Stimulated activated effector memory CD8-positive, alpha-beta T cell treated with anti-CD3 and anti-CD28 coated beads, Interleukin-12 subunit alpha, Interleukin-12 subunit beta, amount 100 ng/mL, for 72 hours (primary cell): ENCODE measurements at regions not wholly inside any gene's neighbourhood (a gene's known extent, or its start where the extent isn't known, plus 50 kb on each side); places are given as distances from the start of the nearest gene placed in this dataset.

ENCODE experiments used
- ATAC-seq: fragments of 150-1000 bp; cut with Tn5 transposase; 2 replicates; pipeline ENCODE4 v1.10.0; 2021
- DNase-seq, 2 donors: peaks; one replicate each; pipeline ENCODE4 v3.0.0; 2021 to 2022; ENCODE audit warnings: low spot score in 2 of 2
- H3K27ac Mint-ChIP-seq: one replicate; pipeline ENCODE4 v1.8.0; 2022; ENCODE audit warnings: mild to moderate bottlenecking, mixed read lengths
- H3K36me3 Mint-ChIP-seq: one replicate; pipeline ENCODE4 v1.8.0; 2022; ENCODE audit warnings: mild to moderate bottlenecking, mixed read lengths
- H3K4me1 Mint-ChIP-seq: one replicate; pipeline ENCODE4 v1.8.0; 2022; ENCODE audit warnings: mixed read lengths
- H3K4me3 Mint-ChIP-seq: one replicate; pipeline ENCODE4 v1.8.0; 2022; ENCODE audit warnings: mild to moderate bottlenecking, mixed read lengths
- H3K9me3 Mint-ChIP-seq: one replicate; pipeline ENCODE4 v1.8.0; 2022; ENCODE audit warnings: mixed read lengths

- DNase-seq: no peak
- ATAC-seq: no peak
- peaks cover 5% of the 10 kb centered on the region for H3K9me3 Mint-ChIP-seq
- no peak overlapping the region for H3K4me3 Mint-ChIP-seq
- no peaks in the 10 kb centered on the region for H3K4me1 Mint-ChIP-seq
- H3K27ac Mint-ChIP-seq: no peak overlapping the region
- H3K36me3 Mint-ChIP-seq: no peaks in the 10 kb centered on the region
Measured at GRCh38 chr5:86756839-86757238, 139.1 kb downstream of the COX7C start.

- no peak overlapping the region for H3K27ac Mint-ChIP-seq
- no peak overlapping the region for H3K4me3 Mint-ChIP-seq
- H3K9me3 Mint-ChIP-seq: peaks cover 5% of the 10 kb centered on the region
- ATAC-seq: no peak
- DNase-seq: no peak
- H3K36me3 Mint-ChIP-seq: no peaks in the 10 kb centered on the region
- no peaks in the 10 kb centered on the region for H3K4me1 Mint-ChIP-seq
Measured at GRCh38 chr5:86757824-86758223, 140.1 kb downstream of the COX7C start.

GRCh38 chr5:86760661-86761060 lies 142.9 kb downstream of the COX7C start:
- H3K4me3 Mint-ChIP-seq: no peak overlapping the region
- no peaks in the 10 kb centered on the region for H3K36me3 Mint-ChIP-seq
- ATAC-seq: no peak
- no peak overlapping the region for H3K27ac Mint-ChIP-seq
- no peak for DNase-seq
- H3K4me1 Mint-ChIP-seq: no peaks in the 10 kb centered on the region
- peaks cover 5% of the 10 kb centered on the region for H3K9me3 Mint-ChIP-seq

GRCh38 chr5:86763929-86764328 lies 146.2 kb downstream of the COX7C start:
- H3K9me3 Mint-ChIP-seq: no peaks in the 10 kb centered on the region

GRCh38 chr5:86765778-86766502 lies 148.2 kb downstream of the COX7C start:
- peaks cover 2% of the 10 kb centered on the region for H3K9me3 Mint-ChIP-seq
- no peaks in the 10 kb centered on the region for H3K36me3 Mint-ChIP-seq
- no peaks in the 10 kb centered on the region for H3K4me1 Mint-ChIP-seq
- no peak overlapping the region for H3K4me3 Mint-ChIP-seq
- H3K27ac Mint-ChIP-seq: no peak overlapping the region
- ATAC-seq (no peak), DNase-seq (no peak)

More at GRCh38 chr5:86763929-86764328, 146.2 kb downstream of the COX7C start:
- DNase-seq: no peak
- no peaks in the 10 kb centered on the region for H3K36me3 Mint-ChIP-seq
- H3K4me3 Mint-ChIP-seq: no peak overlapping the region
- H3K4me1 Mint-ChIP-seq: no peaks in the 10 kb centered on the region
- no peak for ATAC-seq
- H3K27ac Mint-ChIP-seq: no peak overlapping the region

GRCh38 chr5:86768699-86769202 lies 151.0 kb downstream of the COX7C start:
- DNase-seq (no peak), ATAC-seq (no peak)
- Mint-ChIP-seq H3K4me3 (no peak overlapping the region), H3K36me3 (no peaks in the 10 kb centered on the region), H3K9me3 (peaks cover 2% of the 10 kb centered on the region), H3K4me1 (no peaks in the 10 kb centered on the region), H3K27ac (no peak overlapping the region)

- ATAC-seq: no peak
- H3K36me3 Mint-ChIP-seq: no peaks in the 10 kb centered on the region
- H3K27ac Mint-ChIP-seq: no peak overlapping the region
- peaks cover 6% of the 10 kb centered on the region for H3K9me3 Mint-ChIP-seq
- DNase-seq: no peak
- no peak overlapping the region for H3K4me3 Mint-ChIP-seq
- no peaks in the 10 kb centered on the region for H3K4me1 Mint-ChIP-seq
Measured at GRCh38 chr5:86780018-86780417, 162.3 kb downstream of the COX7C start.

GRCh38 chr5:86786955-86787354 lies 169.2 kb downstream of the COX7C start:
- Mint-ChIP-seq H3K27ac (no peak overlapping the region), H3K9me3 (no peaks in the 10 kb centered on the region), H3K4me1 (no peaks in the 10 kb centered on the region), H3K36me3 (no peaks in the 10 kb centered on the region), H3K4me3 (no peak overlapping the region)
- ATAC-seq: no peak
- no peak for DNase-seq

- no peaks in the 10 kb centered on the region for H3K9me3 Mint-ChIP-seq
- no peaks in the 10 kb centered on the region for H3K4me1 Mint-ChIP-seq
- no peaks in the 10 kb centered on the region for H3K36me3 Mint-ChIP-seq
- H3K4me3 Mint-ChIP-seq: no peak overlapping the region
- H3K27ac Mint-ChIP-seq: no peak overlapping the region
- ATAC-seq: no peak
- DNase-seq: no peak
Measured at GRCh38 chr5:86795659-86796058, 177.9 kb downstream of the COX7C start.

GRCh38 chr5:86797677-86798076 lies 179.9 kb downstream of the COX7C start:
- DNase-seq (no peak), ATAC-seq (no peak)
- no peaks in the 10 kb centered on the region for H3K36me3 Mint-ChIP-seq
- no peaks in the 10 kb centered on the region for H3K4me1 Mint-ChIP-seq
- H3K27ac Mint-ChIP-seq: no peak overlapping the region
- no peak overlapping the region for H3K4me3 Mint-ChIP-seq
- no peaks in the 10 kb centered on the region for H3K9me3 Mint-ChIP-seq

GRCh38 chr5:86806206-86806605 lies 188.5 kb downstream of the COX7C start:
- no peak for ATAC-seq
- Mint-ChIP-seq H3K27ac (no peak overlapping the region), H3K36me3 (no peaks in the 10 kb centered on the region), H3K4me1 (no peaks in the 10 kb centered on the region), H3K9me3 (peaks cover 3% of the 10 kb centered on the region), H3K4me3 (no peak overlapping the region)
- no peak for DNase-seq

GRCh38 chr5:86807046-86808031 lies 189.6 kb downstream of the COX7C start:
- no peak for DNase-seq
- H3K36me3 Mint-ChIP-seq: no peaks in the 10 kb centered on the region
- no peak overlapping the region for H3K27ac Mint-ChIP-seq
- H3K9me3 Mint-ChIP-seq: peaks cover 3% of the 10 kb centered on the region
- no peak overlapping the region for H3K4me3 Mint-ChIP-seq
- ATAC-seq: no peak
- no peaks in the 10 kb centered on the region for H3K4me1 Mint-ChIP-seq

GRCh38 chr5:86814315-86814714 lies 196.6 kb downstream of the COX7C start:
- DNase-seq: no peak
- H3K9me3 Mint-ChIP-seq: no peaks in the 10 kb centered on the region
- H3K27ac Mint-ChIP-seq: no peak overlapping the region
- no peak overlapping the region for H3K4me3 Mint-ChIP-seq
- no peaks in the 10 kb centered on the region for H3K36me3 Mint-ChIP-seq
- no peak for ATAC-seq
- no peaks in the 10 kb centered on the region for H3K4me1 Mint-ChIP-seq

GRCh38 chr5:86814907-86815306 lies 197.2 kb downstream of the COX7C start:
- no peaks in the 10 kb centered on the region for H3K9me3 Mint-ChIP-seq
- H3K4me3 Mint-ChIP-seq: no peak overlapping the region
- no peak for DNase-seq
- no peak for ATAC-seq
- H3K27ac Mint-ChIP-seq: no peak overlapping the region
- no peaks in the 10 kb centered on the region for H3K36me3 Mint-ChIP-seq
- H3K4me1 Mint-ChIP-seq: no peaks in the 10 kb centered on the region

- no peak for ATAC-seq
- peaks cover 3% of the 10 kb centered on the region for H3K9me3 Mint-ChIP-seq
- H3K4me3 Mint-ChIP-seq: no peak overlapping the region
- H3K27ac Mint-ChIP-seq: no peak overlapping the region
- H3K36me3 Mint-ChIP-seq: no peaks in the 10 kb centered on the region
- H3K4me1 Mint-ChIP-seq: no peaks in the 10 kb centered on the region
- no peak for DNase-seq
Measured at GRCh38 chr5:86824637-86825036, 206.9 kb downstream of the COX7C start.

GRCh38 chr5:86831128-86831527 lies 213.4 kb downstream of the COX7C start:
- no peak for ATAC-seq
- Mint-ChIP-seq H3K4me1 (no peaks in the 10 kb centered on the region), H3K36me3 (no peaks in the 10 kb centered on the region), H3K27ac (no peak overlapping the region), H3K4me3 (no peak overlapping the region), H3K9me3 (no peaks in the 10 kb centered on the region)
- DNase-seq: no peak
